Loucy (cell line): ENCODE measurements at regions not wholly inside any gene's neighbourhood (a gene's known extent, or its start where the extent isn't known, plus 50 kb on each side); places are given as distances from the start of the nearest gene placed in this dataset.
"Not testable (repeated sequence)": the region's sequence is repeated elsewhere in the genome, so short reads cannot be mapped to it uniquely, and the experiment has no call there.

Experiments
- H2AFZ ChIP-seq: fragments of 200-600 bp; sonication (generic); 2 replicates; pipeline ENCODE4 v1.6.0; 2016; ENCODE audit warnings: antibody characterized with exemption, mild to moderate bottlenecking, low read length, moderate library complexity
- H3F3A ChIP-seq: fragments of 200-600 bp; 2 replicates; pipeline ENCODE4 v1.6.0; 2016; ENCODE audit warnings: antibody characterized with exemption, low read depth, mild to moderate bottlenecking
- H3K27me3 ChIP-seq: fragments of 200-600 bp; sonication (generic); 2 replicates; pipeline ENCODE4 v1.6.1; 2014; ENCODE audit warnings: low read length, mild to moderate bottlenecking; ENCODE audit not compliant: insufficient read depth, poor library complexity, severe bottlenecking
- H3K36me3 ChIP-seq: fragments of 200-600 bp; sonication (generic); 2 replicates; pipeline ENCODE4 v1.6.1; 2016; ENCODE audit warnings: low read length; ENCODE audit not compliant: insufficient read depth
- H3K4me1 ChIP-seq: fragments of 200-600 bp; sonication (generic); 2 replicates; pipeline ENCODE4 v1.5.1; 2014; ENCODE audit warnings: low read length, mild to moderate bottlenecking; ENCODE audit not compliant: insufficient read depth, poor library complexity, severe bottlenecking
- H3K4me2 ChIP-seq: fragments of 200-600 bp; sonication (generic); 2 replicates; pipeline ENCODE4 v1.6.0; 2014; ENCODE audit warnings: antibody characterized with exemption, low read length, low read depth, mild to moderate bottlenecking; ENCODE audit not compliant: poor library complexity, severe bottlenecking
- H3K4me3 ChIP-seq: fragments of 200-600 bp; sonication (generic); 2 replicates; pipeline ENCODE4 v1.5.1; 2014; ENCODE audit warnings: low read length, mild to moderate bottlenecking, mixed read lengths; ENCODE audit not compliant: poor library complexity, severe bottlenecking
- H3K79me2 ChIP-seq: fragments of 200-600 bp; sonication (generic); 2 replicates; pipeline ENCODE4 v1.6.1; 2014; ENCODE audit warnings: low read length; ENCODE audit not compliant: insufficient read depth
- H3K9ac ChIP-seq: fragments of 200-600 bp; sonication (generic); 2 replicates; pipeline ENCODE4 v1.6.0; 2014; ENCODE audit warnings: mild to moderate bottlenecking, low read depth, low read length, moderate library complexity; ENCODE audit not compliant: poor library complexity, severe bottlenecking
- H3K9me2 ChIP-seq: fragments of 200-600 bp; sonication (generic); replicated peaks from 2 replicates; pipeline ENCODE4 v1.6.1; 2016; ENCODE audit warnings: low read depth, low read length, mixed read lengths
- H3K9me3 ChIP-seq: fragments of 200-600 bp; sonication (generic); 2 replicates; pipeline ENCODE4 v1.6.1; 2014; ENCODE audit warnings: mild to moderate bottlenecking, antibody characterized with exemption, low read length, low read depth; ENCODE audit not compliant: insufficient read depth
- H4K20me1 ChIP-seq: fragments of 200-600 bp; sonication (generic); 2 replicates; pipeline ENCODE4 v1.6.0; 2014; ENCODE audit warnings: antibody characterized with exemption, low read length, mild to moderate bottlenecking; ENCODE audit not compliant: insufficient read depth, poor library complexity, severe bottlenecking
- EZH2phosphoT487 ChIP-seq: fragments of 200-600 bp; IDR thresholded peaks from 2 replicates; pipeline ENCODE4 v1.6.1; 2018; ENCODE audit warnings: antibody characterized with exemption, mild to moderate bottlenecking, moderate library complexity, borderline replicate concordance
- TF ChIP-seq, protein P1 (sequence below): fragments of 200-600 bp; sonication (generic); conservative IDR thresholded peaks from 2 replicates; pipeline ENCODE4 v1.5.1; 2014; ENCODE audit warnings: mild to moderate bottlenecking, antibody characterized with exemption, low read length

DNA sequence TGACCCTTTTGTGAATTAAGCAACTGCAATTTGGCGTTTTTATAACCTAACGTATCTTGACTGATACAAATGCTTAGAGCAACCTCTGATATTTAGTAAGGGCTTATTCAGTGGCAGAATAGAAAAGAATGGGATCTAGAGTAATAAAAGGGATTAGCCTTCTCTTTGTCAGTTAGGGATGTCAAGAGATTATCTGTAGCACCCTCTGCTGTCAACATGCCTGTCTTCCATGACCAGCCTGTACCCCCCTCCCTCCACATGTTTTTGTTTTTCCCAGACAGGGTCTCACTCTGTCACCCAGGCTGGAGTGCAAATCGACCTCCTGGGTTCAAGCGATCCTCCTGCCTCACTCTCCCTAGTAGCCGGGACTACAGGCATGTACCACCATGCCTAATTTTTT lies 198.1 kb downstream of the NPIPA7 start:
- not testable (repeated sequence) for H3K79me2 ChIP-seq, H3K36me3 ChIP-seq, H3K4me2 ChIP-seq, H3K4me1 ChIP-seq, H3K9me3 ChIP-seq, H2AFZ ChIP-seq, H3K4me3 ChIP-seq, H4K20me1 ChIP-seq, H3K27me3 ChIP-seq, H3K9me2 ChIP-seq, H3F3A ChIP-seq, H3K9ac ChIP-seq
- TF ChIP-seq, protein P1, sequence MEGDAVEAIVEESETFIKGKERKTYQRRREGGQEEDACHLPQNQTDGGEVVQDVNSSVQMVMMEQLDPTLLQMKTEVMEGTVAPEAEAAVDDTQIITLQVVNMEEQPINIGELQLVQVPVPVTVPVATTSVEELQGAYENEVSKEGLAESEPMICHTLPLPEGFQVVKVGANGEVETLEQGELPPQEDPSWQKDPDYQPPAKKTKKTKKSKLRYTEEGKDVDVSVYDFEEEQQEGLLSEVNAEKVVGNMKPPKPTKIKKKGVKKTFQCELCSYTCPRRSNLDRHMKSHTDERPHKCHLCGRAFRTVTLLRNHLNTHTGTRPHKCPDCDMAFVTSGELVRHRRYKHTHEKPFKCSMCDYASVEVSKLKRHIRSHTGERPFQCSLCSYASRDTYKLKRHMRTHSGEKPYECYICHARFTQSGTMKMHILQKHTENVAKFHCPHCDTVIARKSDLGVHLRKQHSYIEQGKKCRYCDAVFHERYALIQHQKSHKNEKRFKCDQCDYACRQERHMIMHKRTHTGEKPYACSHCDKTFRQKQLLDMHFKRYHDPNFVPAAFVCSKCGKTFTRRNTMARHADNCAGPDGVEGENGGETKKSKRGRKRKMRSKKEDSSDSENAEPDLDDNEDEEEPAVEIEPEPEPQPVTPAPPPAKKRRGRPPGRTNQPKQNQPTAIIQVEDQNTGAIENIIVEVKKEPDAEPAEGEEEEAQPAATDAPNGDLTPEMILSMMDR = peak; percentile 16; the same call in 1 of the 2 replicates

DNA sequence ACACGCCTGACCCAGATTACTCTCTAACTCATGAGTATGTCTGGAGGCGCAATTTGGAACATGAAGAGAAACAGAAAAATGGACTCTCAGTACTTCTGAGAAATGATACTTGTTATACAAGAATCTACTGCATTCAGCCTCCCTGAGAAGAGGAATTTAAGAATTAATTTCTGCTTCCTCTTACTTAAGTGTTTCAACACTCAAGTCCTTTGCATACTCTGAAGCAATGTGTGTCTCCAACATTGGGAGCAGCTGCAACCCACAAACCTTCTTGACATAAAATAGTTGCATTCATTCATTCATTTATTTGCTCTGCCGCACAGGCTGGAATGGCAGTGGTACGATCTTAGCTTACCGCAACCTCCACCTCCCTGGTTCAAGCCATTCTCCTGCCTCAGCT lies 199.8 kb downstream of the NPIPA7 start:
- H4K20me1 ChIP-seq = no peaks in the 10 kb centered on the region
- no peaks in the 10 kb centered on the region for H3F3A ChIP-seq
- no peaks in the 10 kb centered on the region for H3K79me2 ChIP-seq
- H3K9me2 ChIP-seq = no peaks in the 10 kb centered on the region
- no peak overlapping the region for H3K4me2 ChIP-seq
- H3K27me3 ChIP-seq = no peaks in the 10 kb centered on the region
- no peak overlapping the region for H2AFZ ChIP-seq
- no peaks in the 10 kb centered on the region for H3K9me3 ChIP-seq
- no peaks in the 10 kb centered on the region for H3K4me1 ChIP-seq
- H3K4me3 ChIP-seq = no peak overlapping the region
- no peaks in the 10 kb centered on the region for H3K36me3 ChIP-seq
- TF ChIP-seq, protein P1 = no peak
- TF ChIP-seq EZH2phosphoT487 = no peak
- no peak overlapping the region for H3K9ac ChIP-seq

DNA sequence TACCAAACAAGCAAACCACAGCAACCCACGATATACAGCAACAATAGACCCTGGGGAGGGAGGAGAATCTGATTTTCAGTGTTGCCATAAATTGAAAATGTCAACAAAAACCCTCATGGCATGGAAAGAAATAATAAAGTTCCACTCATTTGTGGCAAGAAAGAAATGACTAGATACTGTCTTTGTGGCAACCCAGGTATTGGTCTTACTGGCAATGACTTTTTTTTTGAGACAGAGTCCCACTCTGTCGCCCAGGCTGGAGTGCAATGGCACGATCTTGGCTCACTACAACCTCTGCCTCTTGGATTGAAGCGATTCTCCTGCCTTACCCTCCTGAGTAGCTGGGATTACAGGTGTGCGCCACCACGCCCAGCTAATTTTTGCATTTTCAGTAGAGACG lies 204.0 kb downstream of the NPIPA7 start:
- not testable (repeated sequence) for H3K4me3 ChIP-seq, H3K9ac ChIP-seq

DNA sequence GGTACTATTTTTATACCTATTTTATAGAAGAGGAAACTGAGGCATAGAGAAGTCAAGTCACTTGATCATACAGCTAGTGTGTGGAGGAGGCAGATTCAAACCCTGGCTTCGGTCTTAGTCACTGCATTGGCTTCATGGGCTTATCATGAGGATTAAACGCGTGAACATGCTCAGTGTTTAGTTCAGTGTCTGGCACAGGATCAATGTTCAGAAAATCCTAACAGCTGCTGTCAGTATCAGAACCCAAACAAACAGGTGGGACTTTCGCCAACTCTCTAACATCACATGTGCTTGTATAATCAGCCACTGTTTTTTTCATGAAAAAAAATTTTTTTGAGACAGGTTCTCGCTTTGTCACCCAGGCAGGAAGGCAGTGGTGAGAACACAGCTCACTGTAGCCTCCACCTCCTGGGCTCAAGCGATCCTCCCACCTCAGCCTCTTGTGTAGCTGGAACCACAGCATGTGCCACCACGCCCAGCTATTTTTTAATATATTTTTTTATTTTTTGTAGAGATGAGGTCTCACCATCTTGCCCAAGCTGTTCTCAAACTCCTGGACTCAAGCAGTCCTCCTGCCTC lies 207.2 kb downstream of the NPIPA7 start:
- not testable (repeated sequence) for H3K9me3 ChIP-seq, H3K4me1 ChIP-seq, H3K36me3 ChIP-seq, H3K4me2 ChIP-seq, H2AFZ ChIP-seq, H3K9ac ChIP-seq, H3K27me3 ChIP-seq, H3K4me3 ChIP-seq, H4K20me1 ChIP-seq, H3K9me2 ChIP-seq, H3K79me2 ChIP-seq, H3F3A ChIP-seq

More for the DNA sequence above, 204.0 kb downstream of the NPIPA7 start:
- H3K4me2 ChIP-seq, H3K36me3 ChIP-seq, H3K79me2 ChIP-seq, H3K9me3 ChIP-seq, H3K4me1 ChIP-seq, H3K27me3 ChIP-seq, H3K9me2 ChIP-seq, H4K20me1 ChIP-seq, H3F3A ChIP-seq, H2AFZ ChIP-seq: not testable (repeated sequence)

DNA sequence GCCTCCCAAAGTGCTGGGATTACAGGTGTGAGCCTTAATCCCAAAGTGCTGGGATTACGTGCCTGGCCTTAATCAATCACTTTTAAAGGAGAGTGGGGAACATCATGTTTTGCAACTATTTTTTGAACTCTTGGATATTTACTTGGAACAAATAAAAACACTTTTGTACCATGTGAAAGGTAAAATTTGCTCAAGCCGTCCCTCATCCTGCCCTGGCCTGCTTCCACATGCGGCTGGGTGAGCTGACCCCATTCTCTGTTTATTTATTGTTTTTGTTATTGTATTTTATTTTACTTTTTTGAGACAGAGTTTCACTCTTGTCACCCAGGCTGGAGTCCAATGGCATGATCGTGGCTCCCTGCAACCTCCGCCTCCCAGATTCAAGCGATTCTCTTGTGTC lies 208.0 kb downstream of the NPIPA7 start:
- not testable (repeated sequence) for H3F3A ChIP-seq, H4K20me1 ChIP-seq, H3K4me2 ChIP-seq, H3K36me3 ChIP-seq, H3K9me3 ChIP-seq, H3K27me3 ChIP-seq, H3K4me3 ChIP-seq, H3K79me2 ChIP-seq, H2AFZ ChIP-seq, H3K9ac ChIP-seq, H3K4me1 ChIP-seq, H3K9me2 ChIP-seq

DNA sequence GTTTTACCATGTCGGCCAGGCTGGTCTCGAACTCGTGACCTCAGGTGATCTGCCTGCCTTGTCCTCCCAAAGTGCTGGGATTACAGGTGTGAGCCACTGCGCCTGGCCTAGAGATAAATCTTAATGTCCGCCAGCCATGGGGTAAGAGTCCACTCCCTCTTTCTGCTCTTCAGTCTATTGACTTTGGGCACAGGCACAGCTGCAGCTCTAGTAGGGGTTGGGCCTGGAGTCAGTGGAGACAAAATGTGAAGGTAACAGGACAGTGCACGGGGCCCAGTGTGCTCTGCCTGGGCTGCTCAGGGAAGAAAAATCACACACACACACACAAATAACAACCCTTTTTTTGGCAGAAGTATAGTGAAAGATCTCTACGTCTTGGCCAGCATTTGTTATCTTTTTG lies 209.5 kb downstream of the NPIPA7 start:
- H3K9me3 ChIP-seq, H4K20me1 ChIP-seq, H3K4me1 ChIP-seq, H2AFZ ChIP-seq, H3K27me3 ChIP-seq, H3K79me2 ChIP-seq, H3K9ac ChIP-seq, H3F3A ChIP-seq, H3K4me2 ChIP-seq, H3K9me2 ChIP-seq, H3K4me3 ChIP-seq, H3K36me3 ChIP-seq: not testable (repeated sequence)
